ENCODE measurements at regions not wholly inside any gene's neighbourhood (a gene's known extent, or its start where the extent isn't known, plus 50 kb on each side); places are given as distances from the start of the nearest gene placed in this dataset.

DNA sequence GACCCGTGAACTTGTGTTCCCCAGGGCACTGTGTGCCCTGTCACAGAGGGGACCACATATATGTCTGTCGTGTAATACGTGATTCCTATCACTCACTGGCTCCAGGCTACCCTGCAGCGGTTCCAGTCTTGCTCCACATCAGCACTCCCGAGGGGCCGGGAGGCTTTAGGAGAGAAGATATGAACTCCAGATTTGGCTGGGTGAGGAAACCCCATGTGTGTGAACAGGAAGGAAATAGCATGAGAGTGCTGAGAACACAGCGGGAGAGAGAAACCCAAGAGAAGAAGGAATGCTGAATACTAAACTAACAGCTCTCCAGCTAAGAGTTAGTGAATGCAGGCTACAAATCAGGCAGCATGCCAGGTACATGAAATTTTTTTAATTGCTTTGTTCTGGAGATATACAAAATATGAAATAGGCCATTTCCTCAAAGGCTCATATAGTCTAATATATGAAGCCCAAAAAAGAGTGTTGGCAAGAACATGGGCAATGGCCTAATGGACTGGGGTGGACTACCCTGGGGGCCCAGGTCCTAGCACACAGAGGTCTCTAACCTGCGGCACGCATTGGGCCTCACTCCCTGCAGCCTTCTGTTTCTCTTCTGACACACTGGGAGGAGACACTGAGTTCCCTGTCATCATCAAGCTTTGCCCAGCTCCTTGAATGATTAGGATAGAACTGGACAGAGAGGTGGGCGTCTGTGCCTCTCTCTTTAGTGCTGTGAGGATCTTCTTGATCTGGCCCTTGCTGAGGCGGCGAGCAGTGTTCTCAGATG, 372.8 kb upstream of the RAB6C start:
- TF ChIP-seq, protein P1, sequence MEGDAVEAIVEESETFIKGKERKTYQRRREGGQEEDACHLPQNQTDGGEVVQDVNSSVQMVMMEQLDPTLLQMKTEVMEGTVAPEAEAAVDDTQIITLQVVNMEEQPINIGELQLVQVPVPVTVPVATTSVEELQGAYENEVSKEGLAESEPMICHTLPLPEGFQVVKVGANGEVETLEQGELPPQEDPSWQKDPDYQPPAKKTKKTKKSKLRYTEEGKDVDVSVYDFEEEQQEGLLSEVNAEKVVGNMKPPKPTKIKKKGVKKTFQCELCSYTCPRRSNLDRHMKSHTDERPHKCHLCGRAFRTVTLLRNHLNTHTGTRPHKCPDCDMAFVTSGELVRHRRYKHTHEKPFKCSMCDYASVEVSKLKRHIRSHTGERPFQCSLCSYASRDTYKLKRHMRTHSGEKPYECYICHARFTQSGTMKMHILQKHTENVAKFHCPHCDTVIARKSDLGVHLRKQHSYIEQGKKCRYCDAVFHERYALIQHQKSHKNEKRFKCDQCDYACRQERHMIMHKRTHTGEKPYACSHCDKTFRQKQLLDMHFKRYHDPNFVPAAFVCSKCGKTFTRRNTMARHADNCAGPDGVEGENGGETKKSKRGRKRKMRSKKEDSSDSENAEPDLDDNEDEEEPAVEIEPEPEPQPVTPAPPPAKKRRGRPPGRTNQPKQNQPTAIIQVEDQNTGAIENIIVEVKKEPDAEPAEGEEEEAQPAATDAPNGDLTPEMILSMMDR (IDR thresholded peaks at IDR 0.05 in 4 of 5, conservative IDR thresholded peaks at IDR 0.05 in 1 of 5): no peak
- no peak for TF ChIP-seq POLR2A (IDR thresholded peaks at IDR 0.05)
